Astrocyte of the spinal cord (primary cell): ENCODE measurements at regions not wholly inside any gene's neighbourhood (a gene's known extent, or its start where the extent isn't known, plus 50 kb on each side); places are given as distances from the start of the nearest gene placed in this dataset.

Experiments
- DNase-seq: peaks from one replicate; pipeline ENCODE4 v3.0.0; 2011; ENCODE audit warnings: low read depth, low spot score
- H3K4me3 ChIP-seq: 2 replicates; pipeline ENCODE4 v1.5.1; 2011; ENCODE audit warnings: low read depth, mild to moderate bottlenecking, low read length, moderate library complexity
- in situ Hi-C: cut with HindIII; loops from 2 replicates; pipeline ENCODE4 v1.10.0; 2017; ENCODE audit warnings: low sequenced_read_pairs
- TF ChIP-seq, protein P1 (sequence below): IDR thresholded peaks from 2 replicates; pipeline ENCODE4 v1.5.1; 2012; ENCODE audit warnings: low read depth, mild to moderate bottlenecking, low read length, inconsistent platforms

DNA sequence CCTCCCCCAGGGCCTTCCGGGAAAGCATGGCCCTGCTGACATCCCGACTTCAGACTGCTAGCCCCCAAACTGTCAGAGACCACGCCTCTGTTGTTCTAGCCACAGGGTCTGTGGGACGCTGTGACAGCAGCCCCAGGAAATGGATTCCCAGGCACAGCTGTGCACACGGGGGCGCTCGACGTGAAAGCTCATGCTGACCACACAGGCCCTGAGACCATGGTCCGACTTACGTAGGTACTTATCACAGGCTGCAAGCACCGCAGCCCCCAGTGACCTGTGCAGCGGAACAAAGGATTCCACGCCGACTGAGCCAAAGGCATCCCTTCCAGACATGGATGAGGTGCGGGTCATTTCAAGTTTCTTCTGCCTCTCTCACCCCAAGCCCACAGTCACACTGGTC, 150.6 kb downstream of the CTTN start:
- H3K4me3 ChIP-seq, result no peak overlapping the region
- in situ Hi-C loops, result no loop called here
- TF ChIP-seq, protein P1, sequence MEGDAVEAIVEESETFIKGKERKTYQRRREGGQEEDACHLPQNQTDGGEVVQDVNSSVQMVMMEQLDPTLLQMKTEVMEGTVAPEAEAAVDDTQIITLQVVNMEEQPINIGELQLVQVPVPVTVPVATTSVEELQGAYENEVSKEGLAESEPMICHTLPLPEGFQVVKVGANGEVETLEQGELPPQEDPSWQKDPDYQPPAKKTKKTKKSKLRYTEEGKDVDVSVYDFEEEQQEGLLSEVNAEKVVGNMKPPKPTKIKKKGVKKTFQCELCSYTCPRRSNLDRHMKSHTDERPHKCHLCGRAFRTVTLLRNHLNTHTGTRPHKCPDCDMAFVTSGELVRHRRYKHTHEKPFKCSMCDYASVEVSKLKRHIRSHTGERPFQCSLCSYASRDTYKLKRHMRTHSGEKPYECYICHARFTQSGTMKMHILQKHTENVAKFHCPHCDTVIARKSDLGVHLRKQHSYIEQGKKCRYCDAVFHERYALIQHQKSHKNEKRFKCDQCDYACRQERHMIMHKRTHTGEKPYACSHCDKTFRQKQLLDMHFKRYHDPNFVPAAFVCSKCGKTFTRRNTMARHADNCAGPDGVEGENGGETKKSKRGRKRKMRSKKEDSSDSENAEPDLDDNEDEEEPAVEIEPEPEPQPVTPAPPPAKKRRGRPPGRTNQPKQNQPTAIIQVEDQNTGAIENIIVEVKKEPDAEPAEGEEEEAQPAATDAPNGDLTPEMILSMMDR, result no peak
- no peak for DNase-seq

DNA sequence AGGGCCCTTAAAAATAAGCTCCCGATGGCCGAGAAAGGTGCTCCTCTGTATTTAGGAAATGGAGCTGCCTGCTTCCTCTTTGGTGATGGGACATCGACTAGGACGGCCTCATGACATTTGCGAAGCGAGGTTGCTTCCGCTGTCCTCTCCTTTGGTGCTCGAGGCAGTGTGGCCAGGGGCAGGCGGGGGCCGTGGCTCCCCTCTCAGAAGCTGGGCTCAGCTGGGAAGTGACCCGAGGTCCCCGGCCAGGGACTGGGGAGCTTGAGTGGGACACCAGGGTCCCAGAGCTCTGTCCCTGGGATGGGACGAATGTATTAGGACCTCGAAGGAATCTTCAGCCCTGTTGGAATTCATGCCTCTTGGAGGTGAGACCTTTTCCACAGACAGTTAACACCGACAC, 151.1 kb downstream of the CTTN start:
- TF ChIP-seq, protein P1, result no peak
- no peak overlapping the region for H3K4me3 ChIP-seq
- in situ Hi-C loops, result no loop called here
- no peak for DNase-seq

DNA sequence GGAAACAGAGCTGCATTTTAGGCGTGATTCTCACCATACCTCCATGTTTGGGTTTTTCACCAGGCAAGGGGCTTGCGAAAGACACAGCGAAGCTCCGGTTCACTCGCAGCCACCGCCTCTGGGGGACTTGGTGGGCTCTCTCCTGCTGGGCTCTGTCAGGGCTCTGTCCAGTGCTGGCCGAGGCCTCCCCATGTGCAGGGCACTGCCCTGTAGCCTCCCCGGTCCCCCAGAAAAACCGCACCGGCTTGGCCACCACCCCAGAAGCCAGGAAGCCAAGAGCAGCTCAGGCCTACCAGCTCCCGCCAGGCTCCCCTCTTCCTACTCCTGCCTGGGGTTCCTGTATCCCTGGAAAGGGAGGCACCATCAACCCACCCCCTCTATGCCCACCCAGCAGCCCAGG, 151.5 kb downstream of the CTTN start:
- no peak for DNase-seq
- in situ Hi-C loops, result no loop called here
- no peak overlapping the region for H3K4me3 ChIP-seq
- TF ChIP-seq, protein P1, result no peak

DNA sequence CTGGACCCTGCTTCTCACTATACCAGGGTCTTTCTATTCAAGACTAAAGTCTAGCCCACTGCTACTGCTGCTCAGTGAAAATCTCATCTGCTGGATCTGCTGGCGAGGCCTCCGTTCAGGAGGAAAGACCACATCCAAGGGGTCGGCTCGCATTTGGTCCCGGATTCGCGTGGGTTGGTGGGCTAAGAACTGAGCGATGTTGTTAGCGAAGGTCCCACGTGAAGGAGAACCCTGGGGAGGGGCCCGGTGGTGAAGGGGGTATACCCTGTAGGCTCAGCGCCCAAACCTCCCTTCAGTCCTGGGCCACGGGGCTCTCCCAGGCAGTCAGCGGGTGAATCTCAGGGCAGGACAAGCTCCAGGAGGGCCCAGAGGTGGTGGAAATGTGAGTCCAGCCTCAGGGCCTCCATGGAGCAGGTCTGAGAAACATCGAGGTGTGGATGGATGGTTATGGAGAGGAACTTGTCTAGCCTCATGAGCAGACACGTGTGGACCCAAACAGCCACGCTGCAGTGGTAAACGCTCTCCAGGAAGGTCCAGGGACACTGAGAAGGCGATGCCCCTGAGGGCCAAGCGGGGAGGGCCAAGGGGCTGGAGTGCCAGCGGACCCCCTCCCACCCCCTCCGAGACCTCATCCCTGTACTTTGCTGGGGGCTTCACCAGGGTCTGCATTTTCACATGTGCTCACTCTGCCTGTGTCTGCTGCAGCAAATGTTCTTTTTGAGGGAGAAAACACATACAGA, 152.3 kb downstream of the CTTN start:
- in situ Hi-C loops, result no loop called here

DNA sequence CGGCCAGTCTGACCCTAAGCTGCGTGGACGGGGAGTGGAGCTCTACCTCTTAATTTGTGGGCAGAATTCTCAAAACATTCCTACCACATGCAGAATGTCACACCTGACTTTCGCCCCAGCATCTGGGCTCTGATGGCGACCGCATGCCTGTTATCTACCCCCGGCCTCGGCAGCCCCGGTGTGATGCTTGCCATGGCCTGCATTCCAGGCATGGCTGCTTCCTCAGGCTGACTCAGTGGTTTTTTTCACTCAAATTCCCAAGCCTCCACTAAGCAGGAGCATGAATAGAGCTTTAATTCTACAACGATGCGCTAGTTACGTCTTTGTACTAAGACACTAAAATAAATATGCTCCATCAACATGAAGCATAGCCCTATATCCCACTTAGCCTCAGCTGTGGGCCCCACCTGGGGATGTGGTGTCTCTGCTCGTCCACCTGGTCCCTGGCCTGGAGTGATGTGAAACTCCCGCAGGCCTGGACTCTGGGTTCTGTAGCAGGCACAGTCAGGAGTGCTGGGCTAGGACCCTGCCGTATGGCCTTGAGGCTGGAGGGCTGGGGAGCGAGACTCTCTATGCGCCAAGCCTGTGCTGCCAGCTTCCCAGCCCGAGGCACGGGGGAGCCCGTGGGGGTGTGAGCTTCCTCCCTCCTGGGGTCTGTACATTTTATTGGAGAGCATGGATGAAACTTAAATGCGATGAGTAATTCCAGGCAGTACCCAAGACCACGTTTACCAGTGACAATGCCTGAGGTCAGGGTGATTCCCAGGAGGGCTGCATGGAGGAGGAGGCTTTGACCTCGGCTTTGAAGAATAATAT, 153.2 kb downstream of the CTTN start:
- TF ChIP-seq, protein P1, result no peak
- in situ Hi-C loops, result no loop called here
- DNase-seq, result no peak
- no peak overlapping the region for H3K4me3 ChIP-seq

More for the DNA sequence above, 152.3 kb downstream of the CTTN start:
- DNase-seq, result no peak
- no peak overlapping the region for H3K4me3 ChIP-seq
- TF ChIP-seq, protein P1, result no peak

DNA sequence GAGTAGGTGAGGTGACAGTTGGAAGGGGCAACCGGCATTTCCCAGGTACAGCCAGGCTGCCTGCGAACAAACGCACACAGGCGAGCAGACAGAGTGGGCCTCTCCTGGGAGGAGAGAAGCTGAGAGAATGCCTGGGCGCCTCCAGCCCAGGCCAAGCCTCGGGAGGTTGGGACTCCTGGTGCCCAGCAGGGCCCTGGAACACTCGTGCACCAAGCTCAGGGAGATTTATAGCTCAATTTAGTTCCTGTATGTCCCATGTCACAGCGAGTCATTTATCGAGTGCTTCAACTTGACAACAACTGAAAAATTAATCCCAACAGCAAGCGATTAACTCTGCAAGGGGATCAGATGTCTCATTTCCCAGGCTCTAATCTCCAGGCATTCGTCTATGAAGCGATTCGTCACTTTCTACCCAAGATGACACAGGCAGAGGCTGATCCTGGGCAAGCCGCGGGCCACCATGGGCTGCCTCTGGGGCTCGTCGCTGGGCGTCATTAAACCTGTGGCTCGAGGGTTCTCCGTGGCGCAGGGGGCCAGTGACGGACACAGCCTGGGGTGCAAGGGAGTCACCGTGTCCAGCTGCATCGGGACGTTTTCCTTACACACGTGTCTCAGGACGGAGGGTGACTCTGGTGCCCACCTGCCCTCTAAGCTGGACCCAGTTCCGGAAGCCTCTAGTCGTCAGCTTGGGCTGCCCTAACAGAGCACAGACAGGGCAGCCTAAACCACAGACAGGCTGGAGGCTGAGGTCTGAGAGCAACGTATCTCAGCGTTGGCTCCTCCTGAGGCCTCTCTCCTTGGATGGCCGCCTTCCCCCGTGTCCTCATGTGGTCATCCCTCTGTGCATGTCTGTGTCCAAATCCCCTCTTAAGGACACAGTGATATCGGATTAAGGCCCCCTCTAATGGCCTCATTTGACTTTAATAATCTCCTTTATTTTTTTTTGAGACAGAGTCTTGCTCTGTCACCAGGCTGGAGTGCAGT, 154.1 kb downstream of the CTTN start:
- TF ChIP-seq, protein P1, result no peak
- no peak overlapping the region for H3K4me3 ChIP-seq
- in situ Hi-C loops, result no loop called here
- DNase-seq, result no peak
